GM21423 (cell line): ENCODE measurements at regions not wholly inside any gene's neighbourhood (a gene's known extent, or its start where the extent isn't known, plus 50 kb on each side); places are given as distances from the start of the nearest gene placed in this dataset.

ENCODE experiments used
- ATAC-seq: cut with Tn5 transposase; IDR thresholded peaks from one replicate; pipeline ENCODE4 v1.9.1; 2021; ENCODE audit warnings: mild to moderate bottlenecking, moderate library complexity; ENCODE audit not compliant: unreplicated experiment

DNA sequence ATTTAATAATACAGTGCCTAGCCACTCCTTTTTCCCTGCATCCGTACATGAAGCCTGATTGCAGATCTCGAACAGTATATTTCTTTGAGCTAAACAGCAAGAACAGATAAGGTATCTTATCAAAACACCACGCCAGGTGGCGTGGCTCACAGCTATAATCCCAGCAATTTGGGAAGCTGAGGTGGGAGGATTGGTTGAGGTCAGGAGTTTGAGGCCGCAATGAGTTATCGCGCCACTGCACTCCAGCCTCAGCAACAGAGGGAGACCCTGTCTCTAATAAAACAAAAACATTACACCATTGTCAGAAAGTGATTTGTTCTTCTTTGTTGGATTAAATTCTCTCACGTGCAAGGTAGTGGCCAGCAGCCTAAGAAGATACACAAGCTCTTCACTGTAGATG is 291.2 kb upstream of the DMRT1 start:
- ATAC-seq: no peak

DNA sequence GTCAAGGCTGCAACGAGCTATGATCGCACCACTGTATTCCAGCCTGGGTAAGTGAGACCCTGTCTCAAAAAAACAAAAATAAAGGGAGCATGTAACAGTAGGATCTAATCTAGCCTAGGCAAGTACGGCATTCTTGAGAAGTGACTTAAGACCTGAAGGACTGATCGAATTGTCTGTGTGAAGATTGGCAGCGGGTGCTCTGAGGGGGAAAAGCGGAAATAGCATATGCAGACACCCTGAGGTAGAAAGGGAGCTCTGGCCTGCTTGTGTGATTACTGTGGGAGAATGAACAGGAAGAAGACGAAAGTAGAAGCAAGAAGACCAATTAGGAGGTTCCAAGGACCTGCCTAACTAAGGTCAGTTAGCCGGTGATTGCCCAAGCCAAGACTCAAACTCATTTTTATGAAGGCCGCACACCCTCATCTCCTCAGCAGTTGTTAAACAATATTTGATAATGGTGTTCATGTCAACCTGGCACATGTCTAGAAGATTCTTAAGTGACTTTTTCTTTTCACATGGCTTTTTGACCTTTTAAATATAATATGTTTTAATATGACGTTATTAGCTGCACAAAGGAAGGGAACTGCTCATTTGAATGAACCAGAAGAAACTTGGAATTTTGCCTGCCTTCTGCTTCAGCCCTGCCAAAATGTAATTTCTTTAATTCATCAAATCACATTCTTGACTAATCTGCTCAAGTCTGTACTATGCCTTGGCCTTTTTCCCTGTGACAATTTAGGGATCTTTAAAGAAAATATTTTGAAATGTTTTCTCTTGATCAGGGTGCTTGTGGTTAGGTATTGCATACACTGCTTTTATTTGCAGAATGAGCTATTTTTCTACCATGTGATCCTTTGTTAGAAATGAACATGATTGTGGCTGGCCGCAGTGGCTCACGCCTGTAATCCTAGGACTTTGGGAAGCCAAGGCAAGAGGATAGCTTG is 289.2 kb upstream of the DMRT1 start:
- no peak for ATAC-seq

DNA sequence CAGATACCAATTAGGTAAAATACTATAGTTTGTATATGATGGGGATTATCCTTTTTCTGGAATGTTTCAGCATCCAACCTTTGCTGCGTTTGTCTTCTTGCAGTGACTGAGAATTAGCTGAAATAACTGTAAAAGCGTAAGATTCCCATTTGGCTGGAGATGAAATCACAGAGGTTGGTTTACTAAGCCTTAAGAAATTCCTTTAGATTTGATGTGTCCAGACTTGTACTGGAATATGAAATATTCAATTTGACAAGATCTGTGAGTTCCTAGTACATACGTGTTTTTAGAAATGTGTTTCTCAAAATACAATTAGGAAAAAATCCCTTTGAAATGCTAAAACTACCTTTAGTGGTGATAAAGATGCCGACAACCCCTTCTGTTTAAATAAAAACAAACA is 286.0 kb upstream of the DMRT1 start:
- ATAC-seq: no peak

DNA sequence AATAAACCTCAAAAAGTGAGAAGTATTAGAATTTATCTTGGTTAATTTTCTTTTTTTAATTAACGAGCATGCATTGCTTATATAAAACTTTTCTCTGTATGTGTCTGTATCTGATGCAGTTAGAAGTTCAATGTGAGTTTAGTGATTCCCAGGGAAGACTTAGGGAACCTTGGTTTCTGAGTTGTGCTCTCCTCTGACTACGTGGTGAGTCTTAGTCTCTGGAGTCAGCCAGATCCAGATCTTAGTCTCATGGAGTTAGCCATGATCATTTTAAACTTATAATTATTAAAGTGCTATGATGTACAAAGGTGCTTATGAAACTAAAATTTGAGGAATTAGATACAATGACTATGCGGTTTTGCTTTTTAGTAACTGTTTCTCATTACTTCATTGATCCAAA is 285.3 kb upstream of the DMRT1 start:
- no peak for ATAC-seq

DNA sequence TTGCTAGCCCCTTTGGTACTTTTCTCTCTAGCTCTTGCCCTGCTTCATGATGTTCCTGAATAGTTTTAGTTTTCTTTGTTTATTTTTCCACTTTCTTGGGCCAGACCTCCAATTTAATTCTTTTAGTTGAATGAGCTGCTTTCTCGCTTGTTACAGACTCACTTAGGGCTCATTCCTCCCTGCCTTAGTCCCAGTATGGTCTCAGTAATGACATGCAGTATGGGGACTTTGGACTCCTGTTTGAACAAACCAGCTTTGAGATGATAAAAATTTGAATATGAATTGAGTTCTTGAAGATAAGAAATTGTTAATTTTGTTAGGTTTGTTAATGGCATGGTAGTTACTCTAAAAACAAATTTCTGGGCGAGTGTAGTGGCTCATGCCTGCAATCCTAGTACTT is 284.8 kb upstream of the DMRT1 start:
- no peak for ATAC-seq

DNA sequence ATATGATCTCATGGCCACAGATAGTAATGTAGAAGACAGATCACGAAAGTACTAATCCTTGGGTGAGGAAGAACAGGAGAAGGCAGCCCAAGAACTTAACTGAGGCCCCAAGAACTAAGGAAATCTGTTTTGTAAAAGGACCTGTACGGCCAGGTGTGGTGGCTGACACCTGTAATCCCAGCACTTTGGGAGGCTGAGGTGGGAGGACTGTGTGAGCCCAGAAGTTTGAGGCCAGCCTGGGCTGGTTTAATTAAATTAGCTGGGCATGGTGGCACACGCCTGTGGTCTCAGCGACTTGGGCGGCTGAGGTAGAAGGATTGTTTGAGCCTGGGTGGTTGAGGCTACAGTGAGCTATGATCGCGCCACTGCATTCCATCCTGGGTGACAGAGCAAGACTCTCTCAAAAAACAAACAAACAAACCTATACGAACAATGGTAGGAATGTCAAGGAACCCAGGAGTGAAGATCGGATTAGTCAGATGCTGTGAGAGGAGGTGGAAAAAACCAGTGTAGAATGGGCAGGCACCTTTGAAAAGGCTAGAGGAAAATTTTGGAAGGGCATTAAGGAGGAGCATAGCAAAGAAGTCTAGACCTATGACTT is 283.8 kb upstream of the DMRT1 start:
- ATAC-seq: no peak

DNA sequence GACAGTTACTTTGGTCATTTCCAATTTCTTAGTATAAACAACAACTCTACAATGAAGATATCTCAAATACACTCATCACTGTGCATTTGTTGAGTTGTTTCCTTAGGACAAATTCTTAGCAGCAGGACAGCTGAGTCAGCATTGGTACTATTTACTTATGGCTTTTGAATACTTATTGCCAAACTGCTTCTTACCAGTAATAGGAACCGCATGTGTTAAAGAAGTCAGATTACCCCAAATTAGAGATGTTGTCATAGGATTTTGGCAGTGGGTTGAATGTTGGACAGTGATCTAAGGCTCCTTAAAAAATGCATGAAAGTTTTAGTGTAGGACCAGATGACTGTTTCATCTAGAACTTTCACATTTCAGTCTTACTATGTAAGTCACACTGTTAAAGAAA is 280.1 kb upstream of the DMRT1 start:
- ATAC-seq: no peak

DNA sequence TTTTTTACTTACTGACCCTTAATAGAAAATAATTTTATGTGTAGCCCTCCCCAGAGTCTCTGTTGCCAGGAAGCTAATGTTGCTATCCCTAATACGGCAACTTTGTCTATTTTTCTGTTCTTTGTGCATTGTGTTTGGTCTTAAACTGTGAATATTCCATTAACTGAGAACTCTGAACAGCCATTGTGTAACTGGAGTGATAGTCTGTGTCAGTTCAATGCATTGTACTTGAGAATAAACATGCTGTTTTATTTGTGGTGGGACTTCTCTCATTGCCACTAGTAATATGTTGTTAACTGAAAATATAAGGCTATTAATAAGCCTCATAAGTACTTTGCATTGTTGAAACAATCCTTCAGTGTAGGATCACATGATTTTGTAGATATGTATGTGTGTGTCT is 278.3 kb upstream of the DMRT1 start:
- no peak for ATAC-seq

DNA sequence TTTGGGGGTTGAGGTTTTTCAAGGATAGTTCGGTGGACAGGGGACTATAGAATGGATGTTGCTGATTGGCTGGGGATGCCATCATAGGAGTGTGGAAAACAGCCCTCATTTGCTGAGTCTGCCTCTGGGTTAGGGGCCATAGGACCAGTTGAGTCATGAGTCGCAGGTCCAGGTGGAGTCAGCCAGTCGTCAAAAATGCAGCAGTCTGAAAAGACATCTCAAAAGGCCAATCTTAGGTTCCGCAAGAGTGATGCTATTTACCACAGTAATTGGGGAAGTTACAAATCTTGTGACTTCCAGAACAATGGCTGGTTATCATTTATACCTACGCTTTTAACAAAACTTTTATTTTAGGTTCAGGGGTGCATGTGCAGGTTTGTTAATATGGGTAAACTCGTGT is 276.0 kb upstream of the DMRT1 start:
- ATAC-seq: no peak

DNA sequence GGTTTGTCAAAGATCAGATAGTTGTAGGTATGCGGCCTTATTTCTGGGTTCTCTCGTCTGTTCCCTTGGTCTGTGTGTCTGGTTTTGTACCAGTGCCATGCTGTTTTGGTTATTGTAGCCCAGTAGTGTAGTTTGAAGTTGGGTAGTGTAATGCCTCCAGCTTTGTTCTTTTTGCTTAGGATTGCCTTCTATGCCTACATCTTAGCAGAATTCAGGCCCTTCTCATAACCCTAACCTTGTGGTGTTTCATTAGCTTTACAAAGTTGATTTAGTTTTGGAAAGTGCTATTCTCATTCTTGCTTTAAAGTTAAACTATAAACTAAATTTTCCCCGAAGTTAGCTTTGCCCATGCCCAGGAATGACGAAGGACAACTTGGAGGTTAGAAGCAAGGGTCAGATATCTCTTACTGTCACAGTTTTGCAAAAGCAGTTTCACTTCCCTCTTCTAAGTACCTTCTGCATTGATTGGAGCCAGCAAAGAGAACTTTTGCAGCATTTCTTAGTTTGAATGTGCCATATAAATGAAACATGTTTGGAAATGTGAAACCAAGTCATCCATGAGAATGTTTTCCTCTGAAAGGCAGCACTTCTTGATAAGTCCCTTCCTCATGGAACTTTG is 274.3 kb upstream of the DMRT1 start:
- ATAC-seq: peak; percentile 75

DNA sequence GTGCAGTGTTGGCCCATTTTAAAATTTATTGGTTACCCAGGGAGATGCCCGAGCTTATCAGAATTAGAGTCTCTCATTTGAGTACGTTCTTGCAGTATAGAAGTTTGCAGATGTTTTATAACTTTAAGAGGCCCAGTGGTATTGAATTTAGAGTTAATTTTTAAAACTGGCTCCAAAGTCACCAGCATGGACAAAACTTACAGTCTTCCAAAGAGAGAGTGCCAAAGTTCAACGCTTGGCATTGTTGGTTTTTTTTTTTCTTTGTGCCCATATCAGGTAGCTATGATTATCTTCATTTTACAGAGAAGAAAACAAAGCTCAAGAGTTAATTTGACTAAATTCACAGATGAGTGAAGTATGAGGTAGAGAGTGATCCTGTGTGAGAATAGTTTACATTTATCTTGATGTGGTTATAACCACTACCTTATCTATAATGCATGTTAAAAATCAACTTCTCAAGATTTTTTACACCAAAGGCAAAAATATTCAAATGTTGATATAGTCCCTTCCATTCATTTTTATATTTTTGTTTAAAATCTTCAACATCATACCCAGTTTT is 273.7 kb upstream of the DMRT1 start:
- no peak for ATAC-seq

DNA sequence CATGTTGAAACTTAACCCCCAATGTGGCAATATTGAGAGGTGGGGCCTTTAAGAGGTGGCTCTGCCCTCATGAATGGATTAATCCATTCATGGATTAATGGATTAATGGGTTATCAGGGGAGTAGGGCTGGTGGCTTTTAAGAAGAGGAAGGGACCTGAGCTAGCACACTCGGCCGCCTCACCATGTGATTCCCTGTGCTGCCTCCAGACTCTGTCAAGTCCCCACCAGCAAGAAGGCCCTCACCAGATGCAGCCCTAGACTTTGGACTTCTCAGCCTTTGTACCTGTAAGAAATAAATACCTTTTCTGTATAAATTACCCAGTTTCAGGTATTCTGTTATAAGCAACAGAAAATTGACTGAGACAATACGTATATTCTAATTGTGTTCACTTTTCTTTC is 272.2 kb upstream of the DMRT1 start:
- no peak for ATAC-seq

DNA sequence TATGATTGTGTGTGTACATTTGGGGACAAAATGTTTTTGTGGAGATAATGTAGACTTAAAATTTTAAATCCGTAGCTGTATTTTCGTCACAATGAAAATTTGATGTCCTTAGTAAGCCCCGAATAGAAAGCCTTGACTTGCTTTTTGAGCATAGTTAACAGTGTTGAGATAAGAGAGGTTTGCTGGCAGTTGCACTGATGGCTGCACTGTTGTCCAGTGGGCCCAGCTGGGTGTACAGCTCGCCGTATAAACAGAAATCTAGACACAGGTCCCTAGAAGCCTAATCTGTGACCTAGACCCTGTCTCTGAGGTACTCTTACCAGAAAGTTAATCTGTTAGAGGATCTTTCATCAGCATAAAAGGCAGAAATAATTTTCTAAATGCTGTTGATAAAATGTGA is 271.3 kb upstream of the DMRT1 start:
- ATAC-seq: no peak

DNA sequence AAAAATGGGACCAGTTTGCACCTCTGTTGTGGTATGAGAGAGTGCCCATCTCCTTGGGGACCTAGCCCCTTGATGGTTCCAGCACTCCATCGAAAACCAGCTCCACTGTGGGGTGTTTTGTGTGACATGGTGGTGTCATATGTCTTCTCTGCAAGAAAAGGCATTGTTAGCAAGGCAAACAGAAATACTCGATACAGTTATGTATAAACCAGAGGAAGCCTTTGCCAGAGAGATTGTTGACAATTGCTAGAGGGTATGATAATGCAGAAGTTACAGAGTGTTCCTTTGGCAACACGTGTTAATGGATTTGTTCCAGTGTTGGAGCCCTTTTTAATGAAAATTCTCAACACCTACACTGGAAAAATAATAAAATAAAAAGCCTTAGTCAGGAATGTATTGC is 270.4 kb upstream of the DMRT1 start:
- no peak for ATAC-seq

DNA sequence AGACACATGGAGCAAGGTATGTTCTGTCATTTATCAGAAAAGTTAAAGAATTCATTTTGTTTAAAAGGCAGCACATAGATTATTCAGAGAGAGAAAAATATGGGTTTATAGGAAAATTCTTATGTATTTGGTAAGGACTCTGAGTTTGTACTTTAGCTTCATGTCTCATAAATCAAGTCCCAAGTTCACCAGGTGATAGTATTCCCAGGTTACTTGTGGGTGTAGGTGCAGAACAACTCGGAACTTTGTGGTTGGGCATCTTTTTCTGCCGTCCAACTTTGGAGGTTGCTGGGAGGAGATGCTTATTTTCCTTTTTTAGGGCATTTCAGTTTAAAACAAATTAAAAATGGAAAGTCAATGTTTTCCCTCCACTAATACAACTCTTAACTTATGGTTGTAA is 269.8 kb upstream of the DMRT1 start:
- no peak for ATAC-seq

DNA sequence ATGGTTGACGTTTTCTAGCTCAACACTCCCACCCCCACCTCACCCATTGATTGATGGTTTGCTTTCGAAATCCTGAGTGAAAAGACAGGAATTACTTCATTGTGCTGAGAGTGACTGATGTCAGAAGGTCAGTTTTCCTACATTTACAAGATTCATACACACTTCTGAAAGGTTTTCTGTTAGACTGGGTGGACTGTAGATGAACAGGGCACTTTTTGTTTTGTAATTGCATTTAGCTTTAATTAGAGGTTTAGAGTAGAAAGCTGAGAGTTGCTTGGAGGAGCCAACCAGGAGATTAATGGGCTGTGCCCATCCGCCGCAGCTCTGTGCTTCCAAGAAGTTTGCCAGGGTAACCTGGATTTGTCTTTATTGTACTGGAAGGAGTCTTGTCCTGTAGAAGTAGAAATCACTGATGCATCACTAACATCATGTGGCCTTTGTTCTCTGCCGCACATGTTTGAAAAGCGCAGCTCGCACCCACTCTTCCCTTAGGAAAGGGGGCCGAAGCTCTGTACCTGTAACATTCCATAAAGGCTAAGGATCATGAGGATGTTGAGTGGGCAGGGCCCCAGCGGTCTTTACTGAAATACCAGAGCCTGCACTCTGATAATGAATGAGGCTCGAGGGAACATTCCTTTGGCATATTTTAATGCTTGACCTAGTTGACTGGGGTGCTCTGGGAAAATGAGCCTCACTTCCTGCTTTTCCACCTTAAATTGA is 267.6 kb upstream of the DMRT1 start:
- no peak for ATAC-seq

DNA sequence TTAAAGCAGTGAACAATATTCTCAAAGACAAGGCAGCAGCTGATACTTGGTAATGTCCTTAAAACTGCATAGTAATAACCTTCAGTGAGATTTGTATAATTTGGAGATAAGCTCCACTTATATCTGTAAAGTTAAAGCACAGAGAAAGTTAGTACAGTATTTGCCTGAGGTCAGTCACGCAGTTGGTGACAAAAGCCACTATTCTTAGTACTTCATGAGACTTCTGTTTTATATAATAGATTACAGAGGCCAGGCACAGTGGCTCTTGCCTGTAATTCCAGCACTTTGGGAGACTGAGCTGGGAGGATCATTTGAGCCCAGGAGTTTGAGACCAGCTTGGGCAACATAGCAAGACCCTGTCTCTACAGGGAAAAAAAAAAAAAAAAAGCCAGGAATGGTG is 266.4 kb upstream of the DMRT1 start:
- no peak for ATAC-seq

DNA sequence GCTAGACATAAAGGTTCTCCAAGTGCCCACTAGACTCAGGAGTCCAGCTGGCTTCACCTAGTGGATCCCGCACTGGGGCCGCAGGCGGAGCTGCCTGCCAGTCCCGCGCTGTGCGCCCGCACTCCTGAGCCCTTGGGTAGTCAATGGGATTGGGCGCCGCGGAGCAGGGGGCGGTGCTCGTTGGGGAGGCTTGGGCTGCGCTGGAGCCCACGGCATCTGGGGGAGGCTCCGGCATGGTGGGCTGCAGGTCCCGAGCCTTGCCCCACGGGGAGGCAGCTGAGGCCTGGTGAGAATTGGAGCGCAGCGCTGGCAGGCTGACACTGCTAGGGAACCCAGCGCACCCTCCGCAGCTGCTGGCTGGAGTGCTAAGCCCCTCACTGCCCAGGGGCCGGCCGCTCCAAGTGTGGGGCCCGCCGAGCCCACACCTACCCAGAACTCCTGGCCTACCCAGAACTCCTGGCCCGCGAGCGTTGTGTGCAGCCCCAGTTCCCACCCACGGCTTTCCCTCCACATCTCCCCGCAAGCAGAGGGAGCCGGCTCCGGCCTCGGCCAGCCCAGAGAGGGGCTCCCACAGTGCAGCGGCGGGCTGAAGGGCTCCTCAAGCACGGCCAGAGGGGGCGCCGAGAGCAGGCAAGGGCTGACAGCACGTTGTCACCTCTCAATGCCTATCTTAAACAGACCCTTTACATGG is 260.7 kb upstream of the DMRT1 start:
- ATAC-seq: no peak

DNA sequence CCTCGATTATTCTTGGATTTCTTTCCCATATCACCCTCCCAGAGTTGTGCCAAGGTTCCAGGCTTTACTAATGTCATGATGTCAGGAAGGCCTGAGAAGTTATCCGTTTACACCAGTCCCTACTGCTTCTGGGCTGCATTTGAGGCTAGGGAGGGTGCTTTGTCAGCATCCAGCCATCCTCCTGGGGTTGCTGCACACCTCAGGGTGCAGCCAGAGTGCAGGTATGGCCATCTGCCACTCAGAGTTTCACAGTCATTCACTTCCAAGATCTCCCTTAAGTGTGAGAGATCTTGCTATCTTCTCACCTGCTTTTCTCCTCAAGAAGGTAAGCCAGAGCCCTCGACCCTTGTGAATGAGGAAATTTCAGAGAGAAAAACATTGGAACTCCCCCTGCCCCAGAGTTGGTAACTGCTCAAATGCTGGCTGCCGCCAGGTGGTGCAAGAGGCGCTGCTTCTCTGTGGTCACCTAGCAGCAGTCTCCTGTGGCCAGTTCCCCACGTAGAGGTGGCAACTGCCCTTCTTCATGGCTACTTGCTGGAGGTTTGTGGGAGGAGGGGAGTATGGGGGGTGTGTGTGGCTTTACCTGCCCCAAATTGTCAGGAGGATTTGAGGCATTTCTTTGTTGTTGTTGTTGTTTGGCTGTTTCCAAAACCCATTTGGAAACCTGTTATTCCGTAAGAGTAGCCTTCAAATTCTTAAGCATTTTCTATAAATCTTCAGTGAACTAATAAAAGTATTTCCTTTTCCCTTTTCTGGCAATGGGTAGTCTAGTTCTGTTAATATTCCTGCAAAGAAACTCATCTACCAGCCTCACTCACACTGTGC is 259.6 kb upstream of the DMRT1 start:
- ATAC-seq: no peak

DNA sequence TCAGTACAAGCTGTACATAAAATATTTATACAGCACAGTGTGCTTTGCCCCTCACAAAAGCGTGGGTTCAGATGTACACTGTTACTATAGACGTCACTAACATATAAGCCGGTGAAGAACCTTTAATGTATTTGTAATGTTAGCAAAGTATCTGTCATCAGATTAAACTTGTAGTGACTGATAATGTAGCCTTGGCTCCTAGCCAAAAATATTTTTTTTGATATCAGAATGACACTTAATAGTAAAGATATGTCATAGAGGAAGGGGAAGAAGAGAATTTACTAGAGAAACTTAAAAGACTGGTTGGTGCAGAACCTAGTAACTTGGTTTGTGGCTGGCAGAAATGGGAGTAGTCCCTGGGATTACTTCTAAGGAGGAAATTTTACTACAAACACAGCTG is 258.7 kb upstream of the DMRT1 start:
- ATAC-seq: no peak
